Right ventricle myocardium superior (tissue), 1 donor: ENCODE measurements at regions not wholly inside any gene's neighbourhood (a gene's known extent, or its start where the extent isn't known, plus 50 kb on each side); places are given as distances from the start of the nearest gene placed in this dataset.

ENCODE experiments used
- ATAC-seq: fragments of 200-7000 bp; cut with Tn5 transposase; one replicate; pipeline ENCODE4 v1.9.1; 2020; ENCODE audit warnings: mild to moderate bottlenecking; ENCODE audit not compliant: poor library complexity
- DNase-seq: peaks from one replicate; pipeline ENCODE4 v3.0.0-alpha.2; 2020
- intact Hi-C: fragments of 100-400 bp; cut with DNase I; formaldehyde crosslinking; loops from one replicate; pipeline ENCODE4 v1.11.2; 2022
- donor health status: DM: no; HTN: yes; CAD: no; lungs with severe emphysema.

GRCh38 chr2:183214680-183215079, 90.4 kb downstream of the NUP35 start:
- intact Hi-C loops: no loop called here
- ATAC-seq (no peak), DNase-seq (no peak)

GRCh38 chr2:183215917-183216316, 91.7 kb downstream of the NUP35 start:
- intact Hi-C loops: no loop called here
- no peak for ATAC-seq
- DNase-seq: no peak

GRCh38 chr2:183219888-183220287, 95.6 kb downstream of the NUP35 start:
- DNase-seq: no peak
- intact Hi-C loops: no loop called here
- no peak for ATAC-seq

- intact Hi-C loops: no loop called here
- DNase-seq (no peak), ATAC-seq (no peak)
Measured at GRCh38 chr2:183222751-183223150, 98.5 kb downstream of the NUP35 start.

- intact Hi-C loops: no loop called here
- DNase-seq: no peak
- no peak for ATAC-seq
Measured at GRCh38 chr2:183224948-183225347, 100.7 kb downstream of the NUP35 start.

GRCh38 chr2:183227176-183227575, 102.9 kb downstream of the NUP35 start:
- intact Hi-C loops: no loop called here
- DNase-seq (no peak), ATAC-seq (peak; percentile 51)

- DNase-seq (no peak), ATAC-seq (no peak)
- intact Hi-C loops: no loop called here
Measured at GRCh38 chr2:183229386-183229785, 105.1 kb downstream of the NUP35 start.

- intact Hi-C loops: no loop called here
- ATAC-seq: no peak
- no peak for DNase-seq
Measured at GRCh38 chr2:183232161-183232865, 108.1 kb downstream of the NUP35 start.

GRCh38 chr2:183242937-183243336, 118.7 kb downstream of the NUP35 start:
- DNase-seq (no peak), ATAC-seq (peak; percentile 51)
- intact Hi-C loops: no loop called here

- ATAC-seq (no peak), DNase-seq (no peak)
- intact Hi-C loops: no loop called here
Measured at GRCh38 chr2:183243758-183244157, 119.5 kb downstream of the NUP35 start.

GRCh38 chr2:183244300-183244844, 120.1 kb downstream of the NUP35 start:
- intact Hi-C loops: no loop called here

GRCh38 chr2:183248866-183249567, 124.8 kb downstream of the NUP35 start:
- ATAC-seq: peak; percentile 46
- intact Hi-C loops: loop anchor here (5.0 kb wide), 1 partner anchor 448 kb away; no protein-coding TSS in a partner anchor
- no peak for DNase-seq

More at GRCh38 chr2:183244300-183244844, 120.1 kb downstream of the NUP35 start:
- DNase-seq (no peak), ATAC-seq (no peak)

- intact Hi-C loops: no loop called here
- no peak for ATAC-seq
- DNase-seq: no peak
Measured at GRCh38 chr2:183250061-183250460, 125.8 kb downstream of the NUP35 start.

- intact Hi-C loops: no loop called here
- ATAC-seq: no peak
- no peak for DNase-seq
Measured at GRCh38 chr2:183250472-183250871, 126.2 kb downstream of the NUP35 start.

- intact Hi-C loops: no loop called here
Measured at GRCh38 chr2:183253441-183254130, 129.3 kb downstream of the NUP35 start.

GRCh38 chr2:183255411-183255810, 131.2 kb downstream of the NUP35 start:
- ATAC-seq (no peak), DNase-seq (no peak)
- intact Hi-C loops: no loop called here

More at GRCh38 chr2:183253441-183254130, 129.3 kb downstream of the NUP35 start:
- DNase-seq: no peak
- no peak for ATAC-seq

GRCh38 chr2:183259921-183260320, 135.7 kb downstream of the NUP35 start:
- DNase-seq (no peak), ATAC-seq (no peak)
- intact Hi-C loops: no loop called here

GRCh38 chr2:183260527-183260926, 136.3 kb downstream of the NUP35 start:
- no peak for DNase-seq

GRCh38 chr2:183264890-183265535, 140.8 kb downstream of the NUP35 start:
- no peak for DNase-seq
- intact Hi-C loops: no loop called here
- ATAC-seq: no peak

More at GRCh38 chr2:183260527-183260926, 136.3 kb downstream of the NUP35 start:
- intact Hi-C loops: no loop called here
- ATAC-seq: no peak
